Activated T-helper 2 cell treated with anti-CD3 and anti-CD28 coated beads, Interferon-gamma antibody, Interleukin-2, Interleukin-4, amounts not matched to agents 10 μg/mL and 5 μg/mL and 100 μg/mL, durations not matched to agents 14 hours and 24 hours and 36 hours (primary cell): ENCODE measurements at regions not wholly inside any gene's neighbourhood (a gene's known extent, or its start where the extent isn't known, plus 50 kb on each side); places are given as distances from the start of the nearest gene placed in this dataset.
"Not testable (repeated sequence)": the region's sequence is repeated elsewhere in the genome, so short reads cannot be mapped to it uniquely, and the experiment has no call there.

ENCODE experiments used
- DNase-seq: peaks from one replicate; pipeline ENCODE4 v3.0.0; 2021; ENCODE audit warnings: low spot score
- H3K27ac Mint-ChIP-seq: one replicate; pipeline ENCODE4 v1.8.0; 2021; ENCODE audit warnings: mixed read lengths
- H3K27me3 Mint-ChIP-seq: one replicate; pipeline ENCODE4 v1.8.0; 2021; ENCODE audit warnings: low read depth, mixed read lengths
- H3K36me3 Mint-ChIP-seq: one replicate; pipeline ENCODE4 v1.8.0; 2021; ENCODE audit warnings: low read depth, mixed read lengths
- H3K4me1 Mint-ChIP-seq: one replicate; pipeline ENCODE4 v1.8.0; 2021; ENCODE audit warnings: low read depth, mixed read lengths
- H3K4me3 Mint-ChIP-seq: one replicate; pipeline ENCODE4 v1.8.0; 2021; ENCODE audit warnings: low read depth, mild to moderate bottlenecking, moderate library complexity, mixed read lengths
- H3K9me3 Mint-ChIP-seq: one replicate; pipeline ENCODE4 v1.8.0; 2021; ENCODE audit warnings: mixed read lengths
- intact Hi-C: fragments of 100-400 bp; cut with micrococcal nuclease; formaldehyde crosslinking; loops from one replicate; pipeline ENCODE4 v1.15.1; 2023

DNA sequence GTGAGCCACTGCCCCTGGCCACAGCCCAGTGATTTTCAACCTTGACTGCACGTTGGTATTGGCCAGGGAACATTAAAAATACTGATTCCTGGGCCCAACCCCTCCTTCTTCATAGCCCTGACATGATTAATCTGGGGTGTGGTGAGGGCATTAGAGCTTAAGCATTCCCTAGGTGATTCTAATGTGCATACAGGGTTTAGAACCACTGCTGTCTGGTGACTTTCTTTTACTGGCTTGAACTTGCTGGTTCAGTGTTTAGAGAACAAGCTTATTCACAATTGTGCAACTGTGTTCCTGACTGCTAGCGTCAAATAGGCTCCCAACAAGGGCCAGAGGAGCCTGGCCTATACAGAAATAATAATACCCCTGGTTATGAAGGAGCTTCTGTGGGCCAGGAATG, 488.8 kb upstream of the CCDC196 start:
- Mint-ChIP-seq H3K27ac (no peak overlapping the region), H3K36me3 (no peaks in the 10 kb centered on the region), H3K4me3 (no peak overlapping the region), H3K27me3 (peaks cover 8% of the 10 kb centered on the region), H3K9me3 (peaks cover 24% of the 10 kb centered on the region), H3K4me1 (peaks cover 13% of the 10 kb centered on the region)
- intact Hi-C loops: no loop called here
- no peak for DNase-seq

DNA sequence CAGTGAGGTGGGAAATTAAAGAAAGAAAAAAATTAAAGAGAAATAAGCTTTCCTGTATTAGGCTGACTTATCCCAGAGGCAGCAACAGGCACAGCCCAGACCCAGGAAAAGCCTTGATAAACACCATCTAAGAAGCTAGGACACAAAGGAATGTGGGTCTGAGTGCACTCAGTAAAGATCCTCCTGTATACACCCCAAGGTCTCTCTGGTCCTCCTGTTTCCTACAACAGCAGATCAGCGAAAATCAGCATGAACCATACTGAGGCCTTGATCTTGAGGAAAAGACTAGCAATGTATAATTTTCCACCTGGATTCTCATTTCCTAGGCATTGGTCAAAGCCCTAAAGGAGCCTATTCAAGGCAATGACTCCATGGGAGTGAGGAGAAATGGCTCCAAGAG, 486.3 kb upstream of the CCDC196 start:
- H3K27me3 Mint-ChIP-seq: peaks cover 12% of the 10 kb centered on the region
- H3K9me3 Mint-ChIP-seq: peaks cover 29% of the 10 kb centered on the region
- no peak overlapping the region for H3K4me3 Mint-ChIP-seq
- H3K27ac Mint-ChIP-seq: no peak overlapping the region
- intact Hi-C loops: no loop called here
- no peak for DNase-seq
- H3K36me3 Mint-ChIP-seq: no peaks in the 10 kb centered on the region
- H3K4me1 Mint-ChIP-seq: no peaks in the 10 kb centered on the region

DNA sequence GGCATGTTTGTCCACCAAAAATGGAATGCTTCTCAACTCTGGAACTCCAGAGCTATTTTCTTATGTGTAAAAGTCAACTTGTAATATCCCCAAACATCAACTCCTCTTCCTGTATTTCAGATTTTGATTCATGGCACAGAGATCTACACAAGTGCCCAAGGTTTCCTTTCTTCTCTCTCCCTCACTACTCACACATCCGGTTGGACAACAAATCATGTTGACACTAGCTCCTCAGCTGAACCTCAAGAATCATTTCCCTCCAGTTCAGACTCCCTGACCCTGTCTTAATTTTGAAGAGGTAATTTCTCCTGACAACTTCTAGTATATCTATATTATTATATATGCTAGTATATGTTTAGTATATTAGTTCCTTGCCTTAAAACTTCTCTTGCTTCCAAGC, 485.4 kb upstream of the CCDC196 start:
- H3K27ac Mint-ChIP-seq: no peak overlapping the region
- DNase-seq: no peak
- intact Hi-C loops: no loop called here
- no peaks in the 10 kb centered on the region for H3K36me3 Mint-ChIP-seq
- H3K9me3 Mint-ChIP-seq: peaks cover 29% of the 10 kb centered on the region
- H3K4me1 Mint-ChIP-seq: no peaks in the 10 kb centered on the region
- H3K4me3 Mint-ChIP-seq: no peak overlapping the region
- peaks cover 16% of the 10 kb centered on the region for H3K27me3 Mint-ChIP-seq

DNA sequence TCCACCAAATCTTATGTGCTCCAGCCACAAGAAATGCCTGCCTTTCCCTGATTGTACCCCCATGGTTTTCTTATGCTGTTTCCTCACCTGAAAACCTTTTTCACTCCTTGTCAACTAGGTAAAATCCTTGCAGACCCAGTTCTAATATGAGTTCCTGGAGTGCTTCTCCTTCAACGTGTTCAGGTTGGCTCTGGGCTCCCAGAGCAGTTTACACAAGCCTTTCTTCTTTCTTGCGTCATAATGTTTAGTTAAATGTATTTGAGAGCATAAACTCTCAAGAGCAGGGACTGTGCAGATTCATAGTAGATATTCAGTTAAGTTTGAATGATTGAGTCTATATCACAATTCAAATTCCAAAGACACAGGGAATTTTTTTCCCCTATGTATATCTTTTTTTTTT, 484.8 kb upstream of the CCDC196 start:
- Mint-ChIP-seq H3K27me3 (peaks cover 20% of the 10 kb centered on the region), H3K9me3 (peaks cover 29% of the 10 kb centered on the region), H3K36me3 (no peaks in the 10 kb centered on the region), H3K4me3 (no peak overlapping the region), H3K4me1 (no peaks in the 10 kb centered on the region), H3K27ac (no peak overlapping the region)
- intact Hi-C loops: no loop called here
- DNase-seq: no peak

DNA sequence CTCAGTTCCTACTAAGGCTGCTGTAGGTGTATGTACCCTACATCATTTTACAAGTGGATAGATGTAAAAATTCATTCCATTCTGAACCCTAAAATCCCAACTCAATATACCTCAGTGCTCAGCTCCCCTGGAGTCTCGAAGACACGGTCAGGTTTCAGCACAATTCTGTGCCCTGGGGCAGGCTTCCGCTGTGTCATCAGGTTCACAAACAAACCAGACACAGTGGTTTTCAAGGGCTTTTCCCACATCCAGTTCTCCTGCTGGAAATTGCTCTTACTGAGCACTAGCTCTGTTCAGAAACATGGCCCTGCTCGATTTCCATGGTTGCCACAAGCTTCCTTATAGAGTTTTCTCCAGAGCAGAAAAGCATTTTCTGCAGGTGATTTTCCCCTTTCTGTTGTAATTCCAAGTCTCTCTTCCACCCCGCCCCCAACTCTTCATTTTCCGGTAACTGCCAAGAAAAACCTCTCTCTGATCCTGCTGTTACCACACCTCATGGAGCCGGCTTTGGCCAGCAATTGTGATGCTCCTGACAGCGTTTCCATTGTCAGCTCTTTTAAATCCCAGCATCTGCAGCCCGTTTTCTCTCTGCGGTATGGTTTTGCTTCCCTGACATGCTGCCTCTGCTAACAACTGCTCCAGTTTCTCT, 483.0 kb upstream of the CCDC196 start:
- intact Hi-C loops: no loop called here
- Mint-ChIP-seq H3K4me3 (no peak overlapping the region), H3K9me3 (peaks cover 29% of the 10 kb centered on the region), H3K4me1 (no peaks in the 10 kb centered on the region), H3K36me3 (no peaks in the 10 kb centered on the region), H3K27me3 (peaks cover 31% of the 10 kb centered on the region), H3K27ac (no peak overlapping the region)
- no peak for DNase-seq

GRCh38 chr14:66005900-66006434, 480.2 kb upstream of the CCDC196 start:
- peaks cover 31% of the 10 kb centered on the region for H3K27me3 Mint-ChIP-seq
- no peaks in the 10 kb centered on the region for H3K36me3 Mint-ChIP-seq
- H3K27ac Mint-ChIP-seq: no peak overlapping the region
- DNase-seq: no peak
- intact Hi-C loops: no loop called here
- peaks cover 13% of the 10 kb centered on the region for H3K9me3 Mint-ChIP-seq
- no peaks in the 10 kb centered on the region for H3K4me1 Mint-ChIP-seq
- no peak overlapping the region for H3K4me3 Mint-ChIP-seq

GRCh38 chr14:66008631-66009030, 477.5 kb upstream of the CCDC196 start:
- Mint-ChIP-seq H3K9me3 (peaks cover 9% of the 10 kb centered on the region), H3K27ac (no peak overlapping the region), H3K4me1 (peaks cover 4% of the 10 kb centered on the region), H3K4me3 (no peak overlapping the region), H3K27me3 (peaks cover 20% of the 10 kb centered on the region), H3K36me3 (no peaks in the 10 kb centered on the region)
- intact Hi-C loops: no loop called here
- DNase-seq: no peak

GRCh38 chr14:66009089-66009488, 477.1 kb upstream of the CCDC196 start:
- intact Hi-C loops: no loop called here
- H3K9me3 Mint-ChIP-seq: peaks cover 9% of the 10 kb centered on the region
- no peak for DNase-seq
- no peak overlapping the region for H3K27ac Mint-ChIP-seq
- peaks cover 20% of the 10 kb centered on the region for H3K27me3 Mint-ChIP-seq
- H3K4me3 Mint-ChIP-seq: no peak overlapping the region
- no peaks in the 10 kb centered on the region for H3K36me3 Mint-ChIP-seq
- H3K4me1 Mint-ChIP-seq: peaks cover 4% of the 10 kb centered on the region

DNA sequence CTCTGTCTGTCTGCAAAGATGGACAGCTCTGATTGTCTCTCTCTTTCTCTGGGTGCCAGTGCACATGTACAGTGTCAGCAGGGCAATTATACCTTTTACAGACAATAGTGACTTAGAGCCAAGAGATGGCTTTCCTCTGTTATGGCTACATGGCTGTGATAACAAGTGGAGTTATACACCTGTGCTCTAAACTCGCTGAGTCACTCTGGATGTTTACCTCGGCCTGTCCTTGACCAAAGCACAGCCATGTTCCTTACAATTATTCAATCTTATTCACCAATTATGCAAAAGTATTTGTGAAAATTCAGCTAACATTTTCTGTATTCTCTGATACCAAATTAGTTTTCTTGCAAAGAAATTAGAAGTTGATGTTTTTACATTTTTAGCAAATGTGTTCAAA, 475.5 kb upstream of the CCDC196 start:
- Mint-ChIP-seq H3K4me3 (no peak overlapping the region), H3K9me3 (peaks cover 5% of the 10 kb centered on the region), H3K27me3 (peaks cover 16% of the 10 kb centered on the region), H3K27ac (no peak overlapping the region), H3K36me3 (no peaks in the 10 kb centered on the region), H3K4me1 (peaks cover 4% of the 10 kb centered on the region)
- DNase-seq: no peak
- intact Hi-C loops: no loop called here

- H3K4me1 Mint-ChIP-seq: peaks cover 4% of the 10 kb centered on the region
- H3K4me3 Mint-ChIP-seq: no peak overlapping the region
- intact Hi-C loops: no loop called here
- no peak for DNase-seq
- no peak overlapping the region for H3K27ac Mint-ChIP-seq
- no peaks in the 10 kb centered on the region for H3K36me3 Mint-ChIP-seq
- peaks cover 12% of the 10 kb centered on the region for H3K27me3 Mint-ChIP-seq
- peaks cover 8% of the 10 kb centered on the region for H3K9me3 Mint-ChIP-seq
Observed at GRCh38 chr14:66011855-66012254, 474.3 kb upstream of the CCDC196 start.

GRCh38 chr14:66013607-66014006, 472.6 kb upstream of the CCDC196 start:
- intact Hi-C loops, H3K9me3 Mint-ChIP-seq, H3K27me3 Mint-ChIP-seq, DNase-seq, H3K4me1 Mint-ChIP-seq, H3K36me3 Mint-ChIP-seq, H3K4me3 Mint-ChIP-seq, H3K27ac Mint-ChIP-seq: not testable (repeated sequence)

DNA sequence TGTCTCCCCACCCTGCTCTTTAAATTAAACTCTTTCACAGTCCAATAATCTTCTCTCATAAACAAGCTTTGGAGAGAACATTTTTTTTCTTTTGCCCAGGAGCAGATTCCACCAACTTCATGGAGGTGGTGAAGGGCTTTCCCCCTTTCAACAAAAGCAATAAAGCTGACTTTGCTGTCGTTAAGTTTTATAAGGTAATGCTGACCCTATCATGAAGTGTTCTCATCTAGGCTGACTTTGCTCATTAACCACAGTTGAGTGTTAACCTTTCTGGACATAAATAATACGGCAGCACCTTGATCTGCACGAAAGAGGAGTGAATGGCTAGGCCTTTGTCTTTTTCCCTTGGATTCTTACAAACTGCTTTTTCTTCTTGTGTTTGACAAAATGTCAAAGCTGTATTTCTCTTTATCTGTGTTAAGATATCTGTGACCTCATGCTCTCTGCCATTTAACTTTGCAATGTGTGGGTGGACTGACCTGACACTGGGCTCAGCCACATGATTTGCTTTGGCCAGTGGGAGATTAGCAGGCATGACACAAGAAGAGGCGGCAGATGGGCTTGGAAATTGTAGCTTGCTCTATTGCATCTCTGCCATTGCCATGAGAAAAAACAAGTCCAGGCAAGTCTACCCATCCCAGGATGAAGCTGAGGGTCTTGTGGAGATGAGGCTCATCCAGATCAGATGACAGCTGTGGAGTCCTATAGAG, 470.9 kb upstream of the CCDC196 start:
- Mint-ChIP-seq H3K27ac (no peak overlapping the region), H3K4me1 (peaks cover 4% of the 10 kb centered on the region), H3K4me3 (no peak overlapping the region), H3K27me3 (peaks cover 4% of the 10 kb centered on the region), H3K9me3 (peaks cover 9% of the 10 kb centered on the region), H3K36me3 (no peaks in the 10 kb centered on the region)
- intact Hi-C loops: no loop called here
- no peak for DNase-seq

GRCh38 chr14:66017927-66018326, 468.2 kb upstream of the CCDC196 start:
- peaks cover 6% of the 10 kb centered on the region for H3K9me3 Mint-ChIP-seq
- intact Hi-C loops: no loop called here

More at GRCh38 chr14:66017927-66018326, 468.2 kb upstream of the CCDC196 start:
- Mint-ChIP-seq H3K4me1 (no peaks in the 10 kb centered on the region), H3K27ac (no peak overlapping the region), H3K27me3 (peaks cover 8% of the 10 kb centered on the region), H3K4me3 (no peak overlapping the region), H3K36me3 (no peaks in the 10 kb centered on the region)
- no peak for DNase-seq
